ENCODE measurements at regions not wholly inside any gene's neighbourhood (a gene's known extent, or its start where the extent isn't known, plus 50 kb on each side); places are given as distances from the start of the nearest gene placed in this dataset.
"Not testable (repeated sequence)": the region's sequence is repeated elsewhere in the genome, so short reads cannot be mapped to it uniquely, and the experiment has no call there.

- DNase-seq (ENCODE audit: low spot score); H3K4me3 ChIP-seq; H3K27ac ChIP-seq: not testable (repeated sequence)
These were observed 62.3 kb upstream of the TP53BP2 start for GRCh38 chr1:223907943-223908587.

GRCh38 chr1:223903221-223903620, 57.5 kb upstream of the TP53BP2 start:
- not testable (repeated sequence) for H3K4me3 ChIP-seq; DNase-seq (ENCODE audit: low spot score)

GRCh38 chr1:223899775-223900174, 54.0 kb upstream of the TP53BP2 start:
- DNase-seq (ENCODE audit: low spot score); H3K27ac ChIP-seq; H3K4me3 ChIP-seq: not testable (repeated sequence)

More at GRCh38 chr1:223903221-223903620, 57.5 kb upstream of the TP53BP2 start:
- not testable (repeated sequence) for H3K27ac ChIP-seq

GRCh38 chr1:223897097-223897496, 51.4 kb upstream of the TP53BP2 start:
- not testable (repeated sequence) for H3K4me3 ChIP-seq; H3K27ac ChIP-seq; DNase-seq (ENCODE audit: low spot score)

- H3K27ac ChIP-seq; DNase-seq (ENCODE audit: low spot score): not testable (repeated sequence)
These were observed 50.2 kb upstream of the TP53BP2 start for GRCh38 chr1:223895950-223896349.

More at GRCh38 chr1:223895950-223896349, 50.2 kb upstream of the TP53BP2 start:
- not testable (repeated sequence) for H3K4me3 ChIP-seq
